Fibroblast of gingiva (primary cell): ENCODE measurements at regions not wholly inside any gene's neighbourhood (a gene's known extent, or its start where the extent isn't known, plus 50 kb on each side); places are given as distances from the start of the nearest gene placed in this dataset.

ENCODE experiments used
- DNase-seq: peaks from one replicate; pipeline ENCODE4 v3.0.0-alpha.2; 2011; ENCODE audit warnings: low read depth

DNA sequence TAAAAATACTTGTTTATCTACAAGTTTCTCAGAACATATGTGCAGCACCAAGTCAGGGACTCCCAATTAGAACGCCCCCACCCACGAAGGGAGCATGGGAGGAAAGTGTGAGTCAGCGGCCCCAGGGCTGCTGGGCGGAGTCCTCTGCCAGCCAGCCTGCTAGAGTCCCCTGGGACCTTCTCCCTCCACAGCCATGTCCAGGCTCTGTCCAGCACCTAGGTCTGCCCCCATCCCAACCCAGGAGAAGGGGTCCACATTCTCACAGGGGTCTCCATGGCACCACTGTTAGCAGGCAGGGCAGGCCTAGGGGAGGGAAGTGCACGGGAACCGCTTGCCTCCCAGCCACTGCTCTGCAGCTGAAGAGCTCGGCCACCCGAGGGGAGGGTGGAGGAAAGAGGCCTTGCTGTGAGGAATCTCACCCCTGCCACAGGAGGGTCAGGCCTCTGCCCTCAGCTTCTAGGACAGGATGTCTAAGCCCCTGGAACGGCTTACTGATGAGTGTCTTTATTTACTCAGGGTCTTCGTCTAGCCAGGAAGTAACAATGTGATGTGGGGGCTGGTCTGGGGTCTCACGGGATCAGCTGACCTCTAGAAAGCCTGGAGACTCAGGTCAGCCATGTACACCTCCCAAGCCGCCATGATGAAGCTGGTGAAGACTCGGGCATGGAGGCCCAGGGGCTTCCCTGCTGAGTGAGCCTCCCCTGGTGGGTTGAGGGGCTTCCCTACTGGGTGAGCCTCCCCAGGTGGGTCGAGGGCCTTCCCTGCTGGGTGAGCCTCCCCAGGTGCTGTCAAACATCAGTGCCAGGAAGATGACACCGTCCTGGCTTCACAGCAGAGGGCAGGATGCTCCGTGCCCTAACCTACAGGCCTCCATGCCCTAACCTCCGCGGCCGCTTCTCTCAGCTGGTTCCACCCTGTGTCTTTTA is 190.3 kb downstream of the RBFOX3 start:
- no peak for DNase-seq

DNA sequence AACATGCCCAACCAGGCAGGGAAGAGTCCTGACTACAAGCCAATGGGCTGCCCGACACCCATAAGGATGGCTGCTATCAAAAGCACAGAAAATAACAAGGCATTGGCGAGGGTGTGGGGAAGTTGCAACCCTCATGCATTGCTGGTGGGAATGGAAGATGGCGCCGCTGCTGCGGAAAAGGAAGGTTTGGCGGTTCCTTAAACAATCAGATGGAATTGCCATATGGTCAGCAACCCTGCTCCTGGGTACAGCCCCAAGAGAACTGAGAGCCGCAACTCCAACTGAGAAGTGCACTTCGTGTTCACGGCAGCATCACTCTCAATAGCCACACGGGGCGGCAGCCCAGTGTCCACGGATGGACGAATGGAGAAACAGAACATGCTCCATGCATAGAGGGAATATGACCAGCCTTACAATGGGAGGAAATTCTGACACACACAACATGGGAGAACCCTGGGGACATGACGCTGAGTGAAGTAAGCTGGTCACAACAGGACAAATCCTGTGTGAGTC is 193.3 kb downstream of the RBFOX3 start:
- DNase-seq, result no peak

DNA sequence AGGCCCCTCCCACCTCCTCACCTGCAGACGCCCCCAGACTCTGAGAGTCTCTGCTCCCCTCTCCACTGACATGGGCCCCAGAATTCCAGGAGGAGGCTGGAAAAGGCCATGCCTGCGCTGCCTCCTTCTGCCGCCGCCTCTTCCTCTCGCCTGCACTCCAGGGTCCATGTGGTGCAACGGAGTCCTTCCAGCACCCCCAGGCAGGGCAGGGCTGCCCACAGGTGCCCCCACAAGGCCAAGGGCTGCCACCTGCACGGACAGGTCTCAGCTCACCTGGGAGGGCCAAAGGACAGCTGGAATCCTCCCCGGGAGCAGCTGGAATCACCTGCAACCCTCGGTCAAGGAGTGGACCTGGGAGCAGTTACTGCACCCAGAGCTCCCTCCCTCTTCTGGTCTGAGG is 194.9 kb downstream of the RBFOX3 start:
- DNase-seq, result no peak

DNA sequence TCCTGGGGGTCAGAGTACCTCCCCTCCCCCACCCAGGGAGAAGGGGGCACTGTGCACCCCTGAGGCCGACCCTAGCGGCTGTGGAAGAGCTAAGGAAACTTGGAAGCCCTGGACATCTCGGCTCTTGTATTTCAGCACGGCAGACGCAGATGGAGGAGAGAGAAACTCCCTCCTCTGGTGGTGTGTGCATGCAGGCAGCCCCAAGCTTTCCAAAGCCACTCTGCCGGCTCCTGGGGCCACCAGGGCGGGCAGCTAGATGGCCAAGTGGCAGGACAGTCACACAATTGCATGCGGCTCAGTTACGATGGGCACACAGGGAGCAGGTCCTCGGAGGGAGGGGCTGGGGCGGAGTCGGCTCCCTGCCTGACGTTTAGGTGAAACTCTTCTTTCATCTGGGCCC is 195.5 kb downstream of the RBFOX3 start:
- DNase-seq, result no peak

DNA sequence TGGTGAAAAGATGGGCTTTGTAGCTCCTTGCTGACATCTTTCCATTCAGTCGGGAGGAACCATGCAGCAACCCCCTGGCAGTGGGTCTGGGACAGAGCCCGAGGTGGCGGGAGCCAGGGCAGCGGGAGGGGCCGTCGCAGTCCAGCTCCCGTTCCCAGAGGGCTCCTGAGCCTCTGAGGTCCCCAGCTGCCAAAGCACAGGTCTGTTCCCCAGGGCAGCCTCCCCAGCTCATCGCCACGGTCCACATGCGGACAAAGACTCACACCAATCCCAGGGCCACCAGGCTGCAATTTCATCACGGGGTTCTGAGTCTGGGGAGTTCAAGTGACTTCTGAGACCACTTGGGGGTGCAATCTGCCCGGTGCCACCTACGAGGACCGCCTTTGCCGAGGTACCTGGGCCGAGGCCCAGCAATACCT is 196.0 kb downstream of the RBFOX3 start:
- DNase-seq, result no peak

DNA sequence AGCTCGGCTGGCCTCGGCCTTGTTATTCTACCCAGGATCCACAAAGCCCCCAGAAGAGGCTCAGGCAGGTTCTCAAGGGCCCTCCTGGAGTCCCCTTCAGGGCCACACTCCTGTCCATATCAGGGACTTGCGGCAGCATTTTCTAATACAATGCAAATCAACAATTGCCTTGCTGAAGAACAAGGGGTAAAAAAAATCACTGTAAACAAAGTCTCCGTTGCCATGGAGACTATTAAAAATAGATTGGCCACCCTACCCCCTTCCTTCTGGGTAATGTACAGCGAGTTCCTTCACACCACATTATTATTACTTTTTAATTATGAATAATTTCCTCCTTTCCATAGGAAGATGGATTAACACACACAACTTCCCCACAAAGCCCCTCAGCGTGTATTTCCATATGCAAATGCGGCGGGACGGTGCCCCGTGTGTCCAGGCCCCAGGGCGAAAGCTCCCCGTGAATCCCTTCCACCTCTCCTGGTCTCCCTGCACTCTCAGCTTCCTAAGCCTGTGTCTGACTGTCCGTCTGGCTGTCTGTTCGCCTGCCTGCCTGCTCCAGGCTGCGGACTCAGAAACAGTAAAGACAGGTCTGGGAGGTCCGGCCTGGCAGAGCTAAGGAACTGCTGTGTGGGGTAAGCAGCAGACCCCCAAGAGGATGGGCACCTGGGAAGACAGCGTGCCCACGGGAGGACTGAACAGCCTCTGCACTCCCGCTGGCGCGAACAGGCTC is 196.6 kb downstream of the RBFOX3 start:
- DNase-seq, result no peak

DNA sequence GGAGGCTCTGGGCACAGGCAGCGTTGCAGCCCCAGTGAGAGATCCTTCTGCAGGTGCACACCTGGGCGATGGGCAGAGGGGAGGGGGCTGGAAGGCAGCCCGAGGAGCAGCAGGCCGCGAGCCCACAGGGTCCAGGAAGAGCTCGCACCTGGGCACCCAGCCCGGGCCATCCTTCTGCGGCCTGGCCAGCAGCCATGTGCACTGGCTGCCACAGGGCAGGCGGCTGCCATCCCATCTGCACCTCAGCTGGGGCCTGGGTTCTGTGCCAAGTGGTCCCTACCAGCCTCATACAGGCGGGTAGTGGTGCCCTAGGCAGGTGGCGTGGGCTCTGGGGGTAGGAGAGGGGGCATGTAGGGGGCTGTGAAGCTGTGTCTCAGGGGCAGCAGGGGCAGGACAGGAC is 197.2 kb downstream of the RBFOX3 start:
- no peak for DNase-seq

DNA sequence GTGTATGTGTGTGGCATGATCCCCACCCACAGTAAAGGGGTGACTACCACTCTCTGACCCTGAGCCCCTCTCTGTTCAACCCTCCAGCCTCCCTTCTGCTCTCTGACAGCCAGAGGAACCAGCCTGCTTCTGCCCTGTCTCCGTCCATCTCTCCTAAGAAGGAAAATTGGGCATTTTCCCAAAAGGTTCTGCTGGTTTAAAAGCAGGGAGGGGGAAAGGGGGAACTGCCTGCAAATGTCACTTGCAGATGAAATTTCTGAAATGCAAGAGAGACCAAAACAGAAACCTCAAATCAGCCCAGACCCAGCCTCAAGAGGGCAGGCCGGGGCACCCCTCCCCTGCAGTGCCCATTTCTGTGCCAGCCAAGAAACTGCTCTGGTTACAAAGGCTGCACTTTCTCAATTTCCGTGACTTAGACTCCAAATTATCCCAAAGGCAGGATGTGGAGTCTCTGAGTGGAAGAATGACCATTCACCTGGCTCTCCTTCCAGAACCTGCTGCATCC is 197.9 kb downstream of the RBFOX3 start:
- DNase-seq, result no peak

DNA sequence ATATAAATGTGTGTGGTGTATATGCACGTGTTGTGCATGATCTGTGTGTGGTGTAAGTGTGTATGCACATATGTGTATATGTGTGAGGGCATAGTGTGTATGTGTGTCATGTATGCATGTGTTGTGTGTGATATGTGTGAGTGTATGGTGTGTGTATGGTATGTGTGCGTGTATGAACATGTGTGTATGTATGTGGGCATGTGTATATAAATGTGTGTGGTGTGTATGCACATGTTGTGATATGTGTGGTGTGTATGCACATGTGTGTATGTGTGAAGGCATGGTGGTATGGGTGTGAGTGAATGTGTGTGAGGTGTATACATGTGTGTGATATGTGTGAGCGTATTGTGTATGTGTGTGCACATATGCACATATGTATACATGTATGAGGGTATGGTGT is 198.7 kb downstream of the RBFOX3 start:
- no peak for DNase-seq

DNA sequence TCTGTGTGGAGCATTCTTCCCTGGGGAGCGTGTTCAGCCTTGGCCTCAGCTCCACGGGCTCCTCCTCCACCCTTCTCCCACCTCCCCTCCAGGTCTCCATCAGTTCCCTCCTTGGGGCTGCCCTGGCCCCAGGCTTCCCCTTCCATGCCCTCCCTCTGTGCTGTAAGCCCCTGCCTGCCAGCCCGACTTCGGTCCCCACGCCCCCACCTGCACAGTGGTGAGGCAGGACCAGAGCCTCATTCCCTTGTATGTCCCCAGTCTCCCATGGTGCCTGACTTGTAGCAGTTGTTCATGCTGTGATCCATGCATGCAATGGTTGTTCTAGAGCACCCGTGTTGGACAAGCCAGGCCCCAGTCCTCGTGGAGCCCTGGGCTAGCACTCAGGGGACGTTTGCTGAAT is 199.4 kb downstream of the RBFOX3 start:
- DNase-seq, result no peak

DNA sequence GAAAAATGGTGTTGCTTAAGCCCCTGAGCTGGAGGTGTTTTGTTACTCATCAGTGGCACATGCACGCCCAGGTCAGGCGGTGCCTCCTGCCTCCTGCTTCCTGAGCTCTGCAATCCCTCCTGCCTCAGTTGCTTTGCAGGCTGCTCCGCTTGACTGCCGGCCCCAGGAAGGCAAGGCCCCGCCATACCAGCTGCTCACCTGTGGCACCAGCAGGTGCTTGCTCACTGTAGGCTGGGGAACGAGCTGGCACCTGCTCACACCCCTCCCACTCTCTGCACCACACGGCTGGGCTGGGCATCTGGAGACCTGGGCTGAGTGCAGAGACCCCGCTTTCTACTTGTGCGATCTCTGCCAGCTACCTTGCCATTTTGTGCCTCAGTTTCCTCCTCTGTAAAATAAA is 200.2 kb downstream of the RBFOX3 start:
- no peak for DNase-seq

DNA sequence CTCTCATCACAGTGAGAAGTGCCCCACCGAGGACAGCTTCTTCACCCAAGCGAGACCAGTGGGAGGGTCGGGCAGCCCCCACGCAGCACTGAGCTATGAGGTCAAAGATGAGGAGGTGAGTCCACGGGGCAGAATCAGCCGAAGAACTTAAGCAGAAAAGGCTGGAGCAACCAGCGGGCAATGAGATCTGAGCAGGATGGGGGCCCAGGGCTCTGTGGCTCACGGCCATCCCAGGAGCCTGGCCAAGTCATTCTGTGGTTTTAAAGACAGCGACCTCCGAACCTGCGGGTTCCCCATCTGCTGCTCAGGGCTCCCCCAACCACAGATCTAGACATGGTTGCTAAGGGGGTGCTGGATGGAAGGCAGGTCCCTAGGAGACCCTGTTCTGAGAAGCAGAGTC is 202.6 kb downstream of the RBFOX3 start:
- DNase-seq, result no peak

DNA sequence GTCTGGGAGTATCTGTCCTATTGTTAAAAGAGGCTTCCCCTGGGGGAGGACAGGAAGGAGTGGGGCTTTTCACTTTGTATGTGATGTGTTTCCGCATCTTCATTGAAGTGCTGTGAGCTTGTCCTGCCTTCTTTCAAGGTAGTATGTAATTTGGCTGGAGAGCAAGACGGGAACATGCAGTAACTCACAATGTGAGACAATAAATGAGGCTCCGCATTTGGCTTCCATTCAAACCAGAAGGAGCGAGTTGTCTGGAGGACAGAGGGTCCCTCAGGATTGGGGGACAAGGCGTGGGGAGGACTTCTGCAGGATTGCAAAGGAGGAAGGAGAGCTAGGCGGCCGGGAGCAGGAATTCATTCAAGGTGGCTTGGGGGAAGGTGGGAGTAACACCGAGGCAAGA is 203.5 kb downstream of the RBFOX3 start:
- DNase-seq, result no peak

DNA sequence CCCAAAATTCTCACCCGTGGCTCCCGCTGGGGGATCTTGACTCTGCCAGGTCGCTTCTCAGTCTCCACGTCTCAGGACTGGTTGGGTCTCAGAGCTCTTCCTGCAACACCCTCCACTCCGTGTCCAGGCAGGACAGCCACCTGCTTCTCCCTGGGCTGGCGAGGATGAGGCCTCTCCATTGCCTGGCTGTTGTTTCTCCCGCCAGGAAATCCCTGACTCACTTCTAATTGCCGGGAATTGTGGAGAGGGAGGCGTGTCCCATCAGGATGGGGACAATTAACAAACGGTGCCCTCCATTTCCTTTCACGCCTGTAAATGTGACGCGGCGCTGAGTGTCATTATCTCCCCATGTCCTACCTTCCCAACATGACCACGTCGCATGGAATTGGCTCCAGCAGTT is 204.5 kb downstream of the RBFOX3 start:
- DNase-seq, result no peak

DNA sequence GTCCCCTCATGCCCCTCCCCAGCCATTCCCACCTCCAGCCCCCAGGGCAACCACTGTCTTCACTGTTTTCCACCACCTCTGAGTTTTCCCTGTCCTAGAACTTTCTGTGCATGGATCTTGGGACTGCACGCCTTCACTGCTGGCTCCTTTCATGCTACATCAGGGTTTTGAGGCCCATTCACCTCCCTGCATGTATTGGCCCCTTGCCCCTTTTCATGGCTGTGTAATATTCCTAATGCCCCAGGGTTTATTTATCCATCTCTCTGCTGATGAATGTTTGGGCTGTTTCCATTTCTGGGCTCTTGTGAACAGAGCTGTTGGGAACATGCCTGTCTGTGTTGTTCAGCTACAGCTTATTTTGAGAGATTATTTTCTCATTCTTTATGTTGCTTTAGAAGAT is 205.0 kb downstream of the RBFOX3 start:
- DNase-seq, result no peak

DNA sequence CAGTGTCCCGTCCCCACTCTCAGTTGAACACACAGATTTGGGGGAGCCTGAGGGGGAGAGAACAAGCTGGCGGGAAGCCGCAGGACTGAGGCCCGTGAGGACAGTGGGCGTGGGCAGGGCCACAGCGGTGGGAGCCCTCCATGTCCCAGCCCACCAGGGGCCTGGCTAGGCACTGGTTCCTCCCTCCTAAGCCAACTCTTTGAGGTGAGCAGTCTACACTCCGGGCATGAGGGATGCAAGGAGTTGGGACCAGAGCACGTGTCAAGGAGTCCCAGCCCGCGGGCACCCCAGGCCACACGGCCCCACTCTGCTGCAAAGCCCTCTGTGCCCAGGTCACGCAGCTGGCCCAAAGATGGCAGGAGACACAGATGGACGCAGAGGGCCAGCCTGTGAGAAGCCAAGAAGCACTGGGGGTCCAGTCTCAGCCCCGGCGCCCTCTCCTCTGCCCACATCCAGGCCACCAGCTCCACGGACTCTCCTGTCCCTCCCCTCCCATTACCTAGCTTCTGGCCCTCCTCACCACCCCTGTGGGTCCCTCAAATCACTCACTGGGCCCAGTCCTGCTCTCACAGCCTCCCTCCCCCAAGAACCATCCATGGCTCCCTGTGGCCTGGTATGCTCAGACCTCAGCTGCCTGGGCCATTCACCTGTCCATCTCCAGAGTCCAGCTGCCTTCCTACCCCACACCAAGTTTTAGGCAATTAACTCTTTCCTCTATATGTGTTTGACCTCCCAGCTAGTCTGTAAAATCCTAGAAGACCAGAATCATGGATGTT is 206.5 kb downstream of the RBFOX3 start:
- DNase-seq, result no peak

DNA sequence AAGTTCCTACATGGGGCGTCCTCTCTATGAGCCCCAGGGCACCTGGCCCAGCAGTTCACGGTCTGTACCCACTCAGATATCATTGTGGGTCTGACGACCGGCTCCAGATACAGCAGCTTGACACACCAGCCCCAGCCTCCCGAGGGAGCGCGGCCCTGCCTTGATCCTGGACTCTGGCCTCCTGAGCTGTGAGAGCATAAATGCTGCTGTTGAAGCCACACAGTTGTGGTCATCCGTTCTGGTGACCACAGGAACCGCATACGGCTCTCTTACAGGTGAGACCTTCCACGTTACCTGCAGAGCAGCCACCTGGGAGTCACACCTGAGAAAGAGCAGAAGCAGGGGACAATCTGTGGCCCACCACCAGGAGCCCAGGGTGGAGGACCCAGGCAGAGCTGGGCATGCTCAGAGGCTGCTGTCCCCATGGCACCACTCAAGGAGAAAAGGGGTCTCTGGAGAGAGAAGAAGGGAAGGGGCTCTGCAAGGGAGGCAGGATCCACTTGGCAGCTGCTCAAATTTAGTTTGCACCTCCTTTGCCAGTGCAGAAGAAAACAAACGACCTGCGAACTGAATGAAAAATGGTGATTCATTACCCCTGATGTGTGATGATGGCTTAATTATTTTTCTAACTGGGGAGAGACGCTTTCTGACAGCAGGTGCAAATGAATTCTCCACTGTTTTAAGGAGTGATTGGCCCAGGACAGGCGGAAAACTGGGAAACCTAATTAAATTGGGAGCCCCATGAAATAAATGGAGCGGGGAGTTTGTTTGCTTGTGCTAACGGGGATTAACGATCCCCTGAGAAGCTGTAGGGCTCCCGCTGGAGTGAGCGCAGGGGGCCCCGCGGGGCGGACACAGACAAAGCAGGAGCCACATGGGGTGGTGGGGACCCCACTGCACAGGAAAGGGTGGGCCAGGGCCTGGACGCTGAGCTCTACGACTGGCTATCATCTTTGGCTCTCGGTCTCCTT is 208.9 kb downstream of the RBFOX3 start:
- DNase-seq, result no peak

DNA sequence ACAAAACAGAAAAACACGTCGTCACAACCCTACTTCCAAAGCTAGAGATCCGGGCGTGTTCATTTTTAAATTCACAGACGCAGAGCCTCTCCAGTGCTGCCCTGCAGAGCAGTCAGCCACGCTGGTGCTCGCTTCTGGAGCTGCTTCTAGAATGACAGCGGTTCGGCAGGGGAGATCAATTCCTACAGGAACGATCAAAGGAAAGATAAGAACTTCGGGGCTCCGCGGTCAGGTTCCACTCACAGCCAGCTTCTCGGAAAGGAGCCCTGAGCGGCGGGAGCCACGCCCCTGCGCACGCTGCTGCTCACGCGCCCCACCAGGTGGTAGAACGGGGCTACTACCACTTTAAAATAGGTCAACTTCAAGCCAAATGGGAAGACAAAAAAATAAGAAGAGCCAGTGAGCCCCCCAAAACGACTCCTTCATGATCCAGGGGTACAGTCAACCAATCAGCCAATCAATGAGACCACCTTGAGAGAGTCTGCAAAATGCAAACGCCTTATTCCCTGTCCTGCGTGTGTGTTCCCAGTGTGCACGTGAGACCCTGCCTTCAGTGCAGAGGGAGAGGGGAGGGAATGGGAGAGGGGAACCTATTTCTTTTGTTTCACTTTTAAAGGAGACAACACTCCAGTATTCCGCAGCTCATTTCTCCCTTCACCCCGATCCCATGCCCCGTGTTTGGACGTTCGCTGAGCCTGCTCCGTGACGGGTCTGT is 209.7 kb downstream of the RBFOX3 start:
- peak; percentile 24 for DNase-seq

DNA sequence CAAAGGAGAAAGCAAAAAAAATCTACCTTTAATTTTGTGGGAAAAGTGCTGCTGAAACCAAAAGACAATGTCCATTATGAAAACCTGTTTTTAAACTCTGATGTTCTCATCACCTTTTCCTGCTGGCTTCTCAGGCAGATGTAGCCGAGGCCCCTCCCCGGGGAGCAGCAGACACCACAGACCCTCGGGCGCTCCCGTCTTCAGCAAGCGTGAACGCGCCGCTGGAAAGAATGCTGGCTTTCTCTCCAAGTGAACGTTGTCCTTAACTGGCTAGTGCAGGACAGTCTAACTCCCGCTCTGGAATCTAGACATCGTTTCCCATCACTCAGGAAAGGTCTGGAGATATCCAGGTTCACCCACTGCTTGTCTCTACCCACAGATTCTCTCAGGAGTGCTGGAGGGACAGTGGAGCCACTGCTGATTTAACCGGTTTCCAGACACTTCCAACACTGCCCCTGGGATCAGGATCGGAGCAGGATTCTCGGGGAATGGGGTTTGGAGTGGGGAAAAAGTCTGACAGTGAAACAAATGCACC is 211.2 kb downstream of the RBFOX3 start:
- DNase-seq, result no peak

DNA sequence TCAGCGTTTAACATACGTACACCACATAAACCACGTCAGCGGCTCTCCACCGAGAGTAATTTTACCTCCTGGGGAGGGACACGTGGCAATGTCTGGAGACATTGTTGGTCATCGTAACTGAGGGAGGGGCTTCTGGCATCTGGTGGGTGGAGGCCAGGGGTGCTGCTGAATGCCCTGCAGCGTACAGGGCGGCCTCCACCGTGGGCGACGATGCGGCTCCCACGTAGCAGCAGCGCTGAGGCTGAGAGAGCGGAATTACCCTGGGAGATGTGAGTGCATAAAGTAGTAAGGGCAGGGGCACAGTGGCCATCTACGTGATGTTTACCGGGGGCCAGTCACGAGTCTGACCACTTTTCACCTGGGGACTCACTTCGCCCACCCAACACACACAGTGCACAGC is 212.4 kb downstream of the RBFOX3 start:
- no peak for DNase-seq
